Astrocyte (in vitro differentiated cells and primary cell): ENCODE measurements at regions not wholly inside any gene's neighbourhood (a gene's known extent, or its start where the extent isn't known, plus 50 kb on each side); places are given as distances from the start of the nearest gene placed in this dataset.

Source experiments
- DNase-seq: peaks from one replicate; pipeline ENCODE4 v3.0.0-alpha.2; 2010; ENCODE audit warnings: low read depth
- FAIRE-seq: peaks from 2 replicates; lab custom pipeline; 2011; peaks lifted over from hg19 to GRCh38; lab: Jason Lieb, UNC
- H2AFZ ChIP-seq: 2 replicates; pipeline ENCODE4 v1.6.0; 2012; ENCODE audit warnings: low read depth, low read length, inconsistent platforms
- H3K27ac ChIP-seq: 2 replicates; pipeline ENCODE4 v1.5.1; 2011; ENCODE audit warnings: low read depth, low read length, inconsistent platforms
- H3K27me3 ChIP-seq: 2 replicates; pipeline ENCODE4 v1.6.0; 2011; ENCODE audit warnings: low read length, inconsistent platforms; ENCODE audit not compliant: insufficient read depth
- H3K36me3 ChIP-seq: 2 replicates; pipeline ENCODE4 v1.5.1; 2011; ENCODE audit warnings: low read length, inconsistent platforms; ENCODE audit not compliant: insufficient read depth
- H3K4me1 ChIP-seq: 2 replicates; pipeline ENCODE4 v1.5.1; 2011; ENCODE audit warnings: low read length, inconsistent platforms; ENCODE audit not compliant: insufficient read depth
- H3K4me2 ChIP-seq: 2 replicates; pipeline ENCODE4 v1.6.0; 2012; ENCODE audit warnings: low read length, inconsistent platforms
- H3K4me3 ChIP-seq: 2 replicates; pipeline ENCODE4 v1.5.1; 2011; ENCODE audit warnings: low read depth, mild to moderate bottlenecking, low read length, inconsistent platforms; ENCODE audit not compliant: insufficient read depth
- H3K79me2 ChIP-seq: 2 replicates; pipeline ENCODE4 v1.6.0; 2012; ENCODE audit warnings: mild to moderate bottlenecking, low read length, inconsistent platforms; ENCODE audit not compliant: insufficient read depth
- H3K9ac ChIP-seq: 2 replicates; pipeline ENCODE4 v1.6.0; 2012; ENCODE audit warnings: mild to moderate bottlenecking, low read length, inconsistent platforms
- H3K9me3 ChIP-seq: 2 replicates; pipeline ENCODE4 v1.5.1; 2012; ENCODE audit warnings: low read depth, mild to moderate bottlenecking, low read length, inconsistent platforms; ENCODE audit not compliant: insufficient read depth
- H4K20me1 ChIP-seq: 2 replicates; pipeline ENCODE4 v1.6.0; 2012; ENCODE audit warnings: low read length, inconsistent platforms; ENCODE audit not compliant: insufficient read depth
- H3K27ac Mint-ChIP-seq: one replicate; pipeline ENCODE4 v1.8.0; 2021; ENCODE audit warnings: mild to moderate bottlenecking, mixed read lengths; ENCODE audit not compliant: unreplicated experiment
- H3K27me3 Mint-ChIP-seq: one replicate; pipeline ENCODE4 v1.8.0; 2021; ENCODE audit warnings: low read depth, mixed read lengths; ENCODE audit not compliant: unreplicated experiment
- H3K36me3 Mint-ChIP-seq: one replicate; pipeline ENCODE4 v1.8.0; 2021; ENCODE audit warnings: low read depth, mixed read lengths; ENCODE audit not compliant: unreplicated experiment
- H3K4me1 Mint-ChIP-seq: one replicate; pipeline ENCODE4 v1.8.0; 2021; ENCODE audit warnings: low read depth, mixed read lengths; ENCODE audit not compliant: unreplicated experiment
- H3K4me3 Mint-ChIP-seq: one replicate; pipeline ENCODE4 v1.8.0; 2021; ENCODE audit warnings: mild to moderate bottlenecking, moderate library complexity, mixed read lengths; ENCODE audit not compliant: unreplicated experiment
- H3K9me3 Mint-ChIP-seq: one replicate; pipeline ENCODE4 v1.8.0; 2021; ENCODE audit warnings: mild to moderate bottlenecking, mixed read lengths; ENCODE audit not compliant: unreplicated experiment
- CTCF ChIP-seq: IDR thresholded peaks from 2 replicates; pipeline ENCODE4 v1.5.1; 2011; ENCODE audit warnings: low read depth, mild to moderate bottlenecking, inconsistent platforms, low read length, moderate library complexity; ENCODE audit not compliant: insufficient read depth
- EZH2 ChIP-seq: IDR thresholded peaks from 2 replicates; pipeline ENCODE4 v1.6.1; 2012; ENCODE audit warnings: mild to moderate bottlenecking, low read length, inconsistent platforms; ENCODE audit not compliant: insufficient read depth

DNA sequence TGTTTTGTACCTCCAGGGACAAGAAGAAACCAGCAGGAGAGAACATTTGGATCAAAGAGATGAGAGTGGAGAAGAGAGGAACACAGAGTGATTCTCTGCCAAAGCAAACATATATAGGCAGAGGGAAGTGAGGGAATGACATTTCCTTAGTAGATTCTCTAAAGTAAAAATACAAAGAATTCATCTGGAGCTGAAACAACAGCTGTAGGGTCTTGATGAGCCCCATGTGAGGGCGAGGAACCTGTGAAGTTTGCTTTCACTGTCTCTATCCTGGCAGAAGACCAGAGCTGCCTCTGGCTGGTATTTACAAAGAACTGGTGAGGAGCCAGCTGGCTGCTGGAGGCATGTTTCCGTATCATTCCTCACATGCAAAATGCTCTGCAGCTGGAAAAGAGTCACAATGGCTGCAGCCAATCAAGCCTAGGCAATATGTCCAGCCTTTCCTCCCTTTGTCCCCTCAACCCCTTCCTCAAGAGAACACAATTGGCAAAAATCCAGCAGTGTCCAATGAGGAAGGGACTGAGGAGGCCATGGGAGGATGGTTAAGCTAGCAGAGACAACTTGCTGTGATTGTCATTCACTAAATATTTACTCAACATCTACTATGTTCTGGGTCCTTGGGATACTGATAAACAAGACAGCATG, 122.5 kb downstream of the PHLDA1 start:
- no peaks in the 10 kb centered on the region for H3K4me1 Mint-ChIP-seq
- peak overlapping the region; percentile 10 for H3K4me2 ChIP-seq
- no peaks in the 10 kb centered on the region for H3K27me3 ChIP-seq
- peak overlapping the region; percentile 11 for H2AFZ ChIP-seq
- H3K9ac ChIP-seq, result no peak overlapping the region
- H3K27ac ChIP-seq, result no peak overlapping the region
- no peaks in the 10 kb centered on the region for H4K20me1 ChIP-seq
- no peak overlapping the region for H3K27ac Mint-ChIP-seq
- H3K36me3 Mint-ChIP-seq, result no peaks in the 10 kb centered on the region
- H3K27me3 Mint-ChIP-seq, result no peaks in the 10 kb centered on the region
- no peak for TF ChIP-seq EZH2
- TF ChIP-seq CTCF, result no peak
- H3K4me1 ChIP-seq, result peaks cover 3% of the 10 kb centered on the region
- no peak overlapping the region for H3K4me3 Mint-ChIP-seq
- no peaks in the 10 kb centered on the region for H3K9me3 ChIP-seq
- H3K4me3 ChIP-seq, result no peak overlapping the region
- H3K36me3 ChIP-seq, result no peaks in the 10 kb centered on the region
- DNase-seq (peak; percentile 64), FAIRE-seq (no peak)
- H3K79me2 ChIP-seq, result no peaks in the 10 kb centered on the region
- H3K9me3 Mint-ChIP-seq, result peaks cover 2% of the 10 kb centered on the region

DNA sequence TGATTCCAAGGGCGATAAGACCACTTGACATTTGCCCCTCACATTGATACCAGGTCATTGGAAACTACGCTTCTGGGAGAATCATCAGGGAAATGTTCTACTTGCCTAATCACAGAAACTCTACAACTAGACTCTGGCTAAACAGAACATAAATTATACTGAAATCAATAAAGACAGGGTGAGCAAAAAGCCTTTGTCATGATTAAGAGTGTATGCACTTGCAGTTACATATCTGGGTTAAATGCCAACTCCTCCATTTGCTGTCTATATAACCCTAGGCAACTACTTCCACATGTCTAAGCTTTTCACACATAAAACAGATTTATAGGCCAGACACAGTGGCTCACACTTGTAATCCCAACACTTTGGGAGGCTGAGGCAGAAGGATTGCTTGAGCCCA, 125.7 kb downstream of the PHLDA1 start:
- Histone ChIP-seq H4K20me1 (no peaks in the 10 kb centered on the region), H3K79me2 (no peaks in the 10 kb centered on the region), H3K4me3 (no peak overlapping the region), H3K27me3 (no peaks in the 10 kb centered on the region), H3K9ac (no peak overlapping the region), H2AFZ (no peak overlapping the region), H3K36me3 (no peaks in the 10 kb centered on the region), H3K4me1 (peaks cover 3% of the 10 kb centered on the region), H3K4me2 (no peak overlapping the region), H3K27ac (no peak overlapping the region), H3K9me3 (no peaks in the 10 kb centered on the region)
- Mint-ChIP-seq H3K4me1 (no peaks in the 10 kb centered on the region), H3K4me3 (no peak overlapping the region), H3K27me3 (no peaks in the 10 kb centered on the region), H3K27ac (no peak overlapping the region), H3K9me3 (peaks cover 2% of the 10 kb centered on the region), H3K36me3 (no peaks in the 10 kb centered on the region)
- no peak for TF ChIP-seq CTCF
- no peak for TF ChIP-seq EZH2
- FAIRE-seq (no peak), DNase-seq (no peak)

DNA sequence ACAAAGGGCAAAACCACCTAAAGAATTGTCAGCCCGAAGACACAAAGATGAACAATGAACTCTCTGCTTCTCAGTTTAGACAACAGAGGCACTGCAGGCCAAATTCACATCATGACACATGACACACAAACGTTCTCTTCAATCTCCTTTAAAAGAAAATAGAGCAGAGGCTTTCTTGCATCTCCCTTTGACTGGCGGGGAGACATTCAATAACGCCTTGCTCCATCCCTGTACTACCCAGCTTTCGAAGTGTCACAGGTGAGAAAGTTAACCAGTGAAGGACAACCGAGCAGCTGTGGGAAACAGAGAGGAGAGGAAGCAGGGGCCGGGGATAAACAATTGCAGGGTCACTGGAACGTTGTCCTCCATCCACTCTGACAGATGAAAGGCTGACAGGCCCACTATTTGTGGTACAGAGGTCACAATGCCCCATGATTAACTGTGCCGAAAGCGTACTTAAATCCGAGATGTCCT, 130.8 kb downstream of the PHLDA1 start:
- H3K4me2 ChIP-seq, result no peak overlapping the region
- no peak overlapping the region for H2AFZ ChIP-seq
- H3K9me3 ChIP-seq, result no peaks in the 10 kb centered on the region
- no peak for DNase-seq
- no peaks in the 10 kb centered on the region for H3K36me3 ChIP-seq
- no peak overlapping the region for H3K27ac ChIP-seq
- no peaks in the 10 kb centered on the region for H4K20me1 ChIP-seq
- no peak overlapping the region for H3K27ac Mint-ChIP-seq
- no peaks in the 10 kb centered on the region for H3K4me1 ChIP-seq
- H3K4me3 ChIP-seq, result no peak overlapping the region
- H3K27me3 ChIP-seq, result no peaks in the 10 kb centered on the region
- H3K36me3 Mint-ChIP-seq, result no peaks in the 10 kb centered on the region
- no peak overlapping the region for H3K9ac ChIP-seq
- TF ChIP-seq CTCF, result no peak
- TF ChIP-seq EZH2, result no peak
- H3K27me3 Mint-ChIP-seq, result no peaks in the 10 kb centered on the region
- no peaks in the 10 kb centered on the region for H3K9me3 Mint-ChIP-seq
- no peak for FAIRE-seq
- H3K4me3 Mint-ChIP-seq, result no peak overlapping the region
- no peaks in the 10 kb centered on the region for H3K79me2 ChIP-seq
- no peaks in the 10 kb centered on the region for H3K4me1 Mint-ChIP-seq
